Amniotic epithelial cell (primary cell): ENCODE measurements at regions not wholly inside any gene's neighbourhood (a gene's known extent, or its start where the extent isn't known, plus 50 kb on each side); places are given as distances from the start of the nearest gene placed in this dataset.

Experiments
- DNase-seq: peaks from one replicate; pipeline ENCODE4 v3.0.0-alpha.2; 2010; ENCODE audit warnings: low read depth

DNA sequence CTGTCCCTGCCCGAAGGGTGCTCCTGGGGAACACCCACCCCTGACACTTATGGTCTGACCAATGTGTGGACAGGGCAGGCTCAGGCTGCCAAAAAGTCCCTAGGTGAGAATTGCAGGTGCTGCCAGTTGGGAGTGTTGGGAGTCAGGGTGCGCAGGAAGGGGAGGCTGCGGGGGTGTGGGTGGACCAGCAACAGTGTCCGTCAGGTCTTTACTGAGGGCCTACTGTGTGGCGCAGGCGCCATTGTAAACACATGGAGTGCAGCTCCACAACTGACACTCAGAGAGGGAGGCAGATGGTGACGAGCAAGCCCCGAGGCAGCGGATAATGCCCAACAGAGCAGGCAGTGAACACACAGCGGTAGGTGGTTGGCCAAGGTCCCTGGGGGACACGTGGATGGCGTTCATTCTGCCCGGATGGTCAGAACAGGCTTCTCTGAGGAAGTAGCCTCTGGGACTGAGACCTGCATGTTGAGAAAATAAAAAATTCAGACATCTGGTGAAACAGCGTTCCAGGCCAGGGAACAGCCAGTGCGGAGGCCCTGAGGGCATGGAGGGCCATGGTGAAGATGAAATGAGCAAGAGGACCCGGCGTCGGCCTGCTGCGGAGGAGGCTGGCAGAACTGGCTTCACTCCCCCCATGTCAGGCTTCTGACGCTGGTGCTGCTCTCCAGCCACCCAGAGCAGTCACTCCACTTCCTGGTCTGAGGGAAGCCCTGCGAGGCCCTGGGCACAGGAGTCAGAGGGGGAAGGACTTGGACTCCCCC, 136.2 kb upstream of the ZBTB40 start:
- no peak for DNase-seq

DNA sequence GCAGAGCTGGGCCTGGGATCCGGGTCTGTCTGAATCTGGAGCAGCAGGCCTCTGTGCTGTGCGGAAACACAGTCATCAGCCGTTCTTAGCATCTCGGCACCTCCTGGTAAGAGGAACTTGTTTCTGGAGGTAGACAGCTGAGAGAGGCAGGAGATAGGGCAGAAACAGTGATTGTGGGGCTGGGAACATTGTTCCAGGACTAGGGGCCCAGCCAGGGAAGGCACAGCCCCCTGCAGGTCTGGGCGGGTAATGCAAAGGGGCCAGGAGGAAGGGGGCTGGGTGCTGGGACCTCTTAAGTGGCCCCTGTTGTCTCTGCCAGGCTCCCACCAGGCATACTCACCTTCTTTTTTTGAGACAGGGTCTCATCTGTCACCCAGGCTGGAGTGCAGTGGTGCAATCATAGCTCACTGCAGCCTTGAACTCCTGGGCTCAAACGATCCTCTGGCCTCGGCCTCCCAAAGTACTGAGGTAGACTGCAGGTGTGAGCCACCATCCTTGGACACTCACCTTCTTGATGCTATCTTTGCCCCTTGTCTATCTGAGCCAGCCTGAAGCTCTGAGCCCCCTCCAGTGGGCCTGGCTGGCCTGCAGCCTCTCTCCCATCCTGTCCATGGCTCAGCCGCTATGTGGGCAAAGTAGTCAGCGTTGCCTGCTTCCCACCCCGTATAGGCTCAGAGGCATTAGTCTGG, 134.3 kb upstream of the ZBTB40 start:
- DNase-seq, result no peak

DNA sequence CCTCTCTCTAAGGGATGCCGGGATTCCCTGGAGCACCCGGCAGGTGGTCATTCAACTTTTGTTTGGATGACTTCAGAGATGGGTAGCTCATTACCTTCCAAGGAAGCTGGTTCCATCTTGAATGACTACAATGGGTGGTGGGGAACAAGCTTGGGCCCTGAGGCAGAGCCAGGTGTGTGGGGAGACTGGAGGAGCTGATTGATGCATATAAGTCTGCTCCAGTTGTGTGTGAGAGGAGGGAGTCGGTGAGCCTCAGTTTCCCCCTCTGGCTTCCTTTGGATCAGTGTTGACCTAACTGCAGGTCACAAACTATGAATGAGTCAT, 133.8 kb upstream of the ZBTB40 start:
- no peak for DNase-seq

DNA sequence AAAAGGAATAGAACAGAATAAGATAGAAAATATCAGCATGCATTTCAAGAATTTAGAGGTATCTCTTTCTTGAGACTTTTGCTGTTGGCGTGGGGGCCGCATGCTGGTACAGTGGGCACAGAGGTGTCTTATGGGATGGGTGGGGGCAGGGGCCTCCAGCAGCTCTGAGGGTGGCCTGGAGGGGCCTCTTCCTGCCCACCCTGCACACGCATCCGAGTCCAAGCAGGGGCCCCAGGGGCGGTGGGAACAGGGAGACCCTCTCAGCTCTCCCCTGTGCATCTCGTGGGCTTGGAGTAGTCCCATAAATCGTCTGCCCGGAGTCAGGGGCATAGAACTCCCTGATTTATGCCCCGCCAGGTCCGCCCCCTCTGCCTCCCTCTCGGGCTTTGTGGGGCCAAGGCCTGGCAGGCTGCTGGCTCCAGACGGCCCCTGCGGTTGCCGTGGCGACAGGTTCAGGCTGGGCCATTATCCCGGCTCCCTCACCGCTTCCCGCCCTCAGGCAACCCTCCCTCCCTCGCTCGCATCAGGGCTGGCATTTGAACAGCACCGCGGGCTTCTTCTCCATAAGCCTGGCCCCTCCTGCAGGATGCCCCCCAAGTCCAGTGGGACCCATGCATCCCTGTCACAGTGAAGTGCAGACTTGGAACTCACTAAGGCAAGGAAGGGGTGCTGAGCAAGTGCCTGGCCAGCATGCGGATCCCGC, 133.2 kb upstream of the ZBTB40 start:
- DNase-seq, result no peak

DNA sequence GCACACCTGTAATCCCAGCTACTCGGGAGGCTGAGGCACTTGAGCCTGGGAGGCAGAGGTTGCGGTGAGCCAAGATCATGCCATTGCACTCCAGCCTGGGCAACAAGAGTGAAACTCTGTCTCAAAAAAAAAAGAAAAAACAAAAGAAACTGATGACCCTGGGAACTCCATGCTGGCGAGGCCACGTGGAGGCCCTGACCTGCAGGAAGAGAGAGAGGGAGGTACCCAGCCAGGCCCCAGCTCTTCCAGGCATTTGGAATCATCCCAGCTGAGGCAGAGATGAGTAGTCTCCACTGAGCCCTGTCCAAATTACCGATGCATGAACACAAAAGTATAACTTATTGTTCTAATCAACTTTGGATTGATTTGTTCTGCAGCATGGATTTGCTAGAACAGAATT, 132.0 kb upstream of the ZBTB40 start:
- DNase-seq, result no peak

DNA sequence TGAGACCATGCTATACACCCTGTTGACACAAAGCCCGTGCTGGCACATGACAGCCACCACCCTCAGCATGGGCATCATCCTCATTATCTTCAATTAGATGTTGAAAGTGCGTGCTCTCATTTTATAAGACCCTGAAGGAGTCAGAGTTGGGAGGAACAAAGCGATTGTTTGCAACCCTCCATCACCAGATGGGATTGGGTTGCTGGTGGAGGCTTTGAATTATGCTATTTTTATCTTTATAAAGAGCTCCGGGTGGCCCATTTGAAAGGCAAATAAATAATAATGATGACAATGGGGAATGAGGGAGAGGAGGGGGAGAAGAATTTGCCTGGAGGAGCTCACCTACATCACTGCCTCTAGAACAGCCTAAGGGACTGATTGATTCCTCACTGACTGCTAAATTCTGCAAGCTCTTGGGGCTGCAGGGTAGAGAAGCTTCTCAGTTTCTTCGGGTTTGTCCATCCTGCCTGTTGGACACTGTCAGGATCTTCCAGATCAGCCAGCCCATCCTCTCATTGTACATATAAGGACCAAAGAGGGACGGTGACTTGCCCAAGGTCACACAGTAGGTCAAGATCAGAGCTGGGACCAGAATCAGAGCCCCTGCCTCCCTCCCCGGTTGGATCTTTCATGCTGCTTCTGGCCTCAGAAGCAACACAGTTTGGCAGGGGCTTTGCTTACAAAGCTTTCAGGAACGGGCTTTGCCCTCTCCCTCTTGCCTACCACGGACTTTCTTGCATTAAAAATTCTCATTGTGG, 130.9 kb upstream of the ZBTB40 start:
- peak; percentile 32 for DNase-seq

DNA sequence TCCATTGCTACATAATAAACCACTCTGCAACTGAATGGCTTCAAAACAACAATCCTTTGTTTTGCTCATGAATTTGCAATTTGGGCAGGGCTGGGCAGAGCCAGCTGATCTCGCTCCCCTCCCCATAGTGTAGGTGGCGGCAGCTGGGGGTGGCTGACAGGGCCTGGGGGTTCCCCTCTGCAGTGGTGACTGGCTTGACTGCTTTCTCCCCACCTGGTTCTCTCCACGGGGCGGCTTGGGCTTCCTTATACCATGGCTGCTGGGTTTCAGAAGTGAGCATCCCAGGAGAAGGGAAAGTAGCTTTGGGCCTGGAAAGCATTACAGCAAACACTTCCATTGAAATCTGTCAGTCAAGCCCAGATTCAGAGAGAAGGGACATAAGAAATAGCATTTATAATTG, 129.7 kb upstream of the ZBTB40 start:
- no peak for DNase-seq

DNA sequence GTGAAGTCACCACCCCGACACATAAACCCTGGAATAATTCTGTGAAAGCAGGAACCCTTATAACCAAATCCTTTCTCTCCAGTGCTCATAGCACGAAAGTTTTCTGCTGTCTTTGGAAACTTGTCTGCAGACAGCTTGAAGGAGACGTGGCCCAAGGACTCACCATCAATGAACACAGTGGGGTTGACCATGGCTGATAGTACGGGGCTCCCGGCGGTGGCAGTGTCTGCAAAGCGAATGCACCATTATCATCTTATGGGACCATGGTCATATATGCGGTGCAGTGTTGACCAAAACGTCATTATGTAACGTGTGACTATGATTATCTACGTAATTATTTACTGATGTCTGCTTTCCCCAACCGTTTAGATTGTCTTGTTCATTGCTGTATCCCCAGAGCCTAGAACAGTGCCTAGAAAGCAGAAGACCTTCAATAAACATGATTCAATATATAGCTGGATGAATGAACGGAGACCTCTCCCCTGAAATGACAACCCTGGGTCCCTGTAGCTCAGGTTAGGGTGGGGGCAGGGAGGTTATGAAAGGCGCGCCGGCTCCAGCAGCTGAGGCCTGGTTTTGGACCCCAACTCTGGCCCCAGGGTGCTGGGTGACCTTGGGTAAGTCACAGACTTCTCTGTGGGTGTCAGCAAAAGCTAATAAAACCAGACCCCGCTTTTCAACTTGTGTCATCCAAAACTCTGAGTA, 128.4 kb upstream of the ZBTB40 start:
- no peak for DNase-seq

DNA sequence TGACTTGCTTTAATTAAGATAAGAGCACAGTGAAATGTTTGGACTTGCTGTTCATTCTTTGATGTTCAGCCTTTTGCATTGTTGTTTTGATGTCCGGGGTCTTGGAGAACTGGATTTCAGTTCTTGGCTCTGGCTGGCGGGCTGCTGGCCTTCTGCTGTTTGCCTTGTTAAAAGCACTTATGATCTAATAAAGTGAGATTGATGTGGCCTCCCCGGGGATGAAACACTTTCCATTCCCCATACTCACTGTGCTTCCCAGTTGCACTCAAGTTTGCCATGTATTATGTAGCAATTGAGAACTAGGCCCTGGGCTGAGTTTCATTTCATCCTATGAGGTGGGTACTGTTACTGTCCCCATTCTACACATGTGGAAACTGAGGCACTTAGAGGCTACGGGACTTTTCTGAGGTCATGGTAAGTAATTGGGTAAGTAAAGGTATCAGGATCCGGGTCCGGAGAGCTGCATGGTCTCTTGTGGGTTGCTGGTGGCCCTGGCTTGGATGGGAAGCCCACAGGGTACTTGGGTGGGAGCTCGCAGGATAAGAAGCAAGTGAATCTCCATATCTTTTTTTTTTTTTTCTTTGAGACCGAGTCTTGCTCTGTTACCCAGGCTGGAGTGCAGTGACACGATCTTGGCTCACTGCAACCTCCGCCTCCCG, 127.7 kb upstream of the ZBTB40 start:
- DNase-seq, result no peak

DNA sequence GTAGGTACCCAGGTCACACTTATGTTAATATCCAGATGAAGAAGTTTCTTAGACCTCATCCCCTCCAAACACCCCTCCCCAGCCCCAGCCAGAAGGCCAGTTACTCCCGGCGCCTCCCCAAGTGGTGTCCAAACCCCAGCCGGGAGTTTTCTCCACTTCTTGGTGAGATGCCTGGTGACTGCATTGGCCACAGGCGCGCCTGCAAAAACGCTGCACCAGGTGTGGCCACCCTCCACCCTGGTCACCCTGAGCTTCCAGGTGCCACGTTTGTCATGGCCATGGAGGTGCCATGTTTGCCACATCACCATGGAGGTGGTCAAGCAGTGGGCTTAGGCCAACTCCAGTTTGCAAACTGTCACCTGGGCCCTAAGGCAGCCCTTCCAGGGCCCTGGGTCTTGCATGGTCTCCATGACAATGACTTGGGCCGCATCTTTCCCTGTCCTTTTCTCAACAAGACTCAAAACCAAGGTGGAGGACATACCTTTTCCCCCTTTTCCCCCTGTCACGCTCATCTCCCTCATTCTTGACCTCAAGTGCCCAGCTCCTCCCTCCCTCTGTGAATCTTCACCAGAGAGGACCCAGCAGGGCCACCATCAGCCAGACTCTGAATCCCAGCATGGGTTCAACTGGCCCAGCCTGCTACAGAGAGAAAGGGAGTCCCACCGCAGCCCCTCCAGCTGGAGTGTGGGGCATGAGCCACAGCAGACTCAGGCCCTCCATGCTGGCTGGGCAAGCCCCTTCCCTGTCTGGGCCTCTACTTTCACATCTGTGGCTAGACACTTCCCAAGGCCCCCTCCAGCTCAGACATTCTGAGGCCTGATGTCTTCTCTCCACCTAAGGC, 125.9 kb upstream of the ZBTB40 start:
- DNase-seq, result no peak

DNA sequence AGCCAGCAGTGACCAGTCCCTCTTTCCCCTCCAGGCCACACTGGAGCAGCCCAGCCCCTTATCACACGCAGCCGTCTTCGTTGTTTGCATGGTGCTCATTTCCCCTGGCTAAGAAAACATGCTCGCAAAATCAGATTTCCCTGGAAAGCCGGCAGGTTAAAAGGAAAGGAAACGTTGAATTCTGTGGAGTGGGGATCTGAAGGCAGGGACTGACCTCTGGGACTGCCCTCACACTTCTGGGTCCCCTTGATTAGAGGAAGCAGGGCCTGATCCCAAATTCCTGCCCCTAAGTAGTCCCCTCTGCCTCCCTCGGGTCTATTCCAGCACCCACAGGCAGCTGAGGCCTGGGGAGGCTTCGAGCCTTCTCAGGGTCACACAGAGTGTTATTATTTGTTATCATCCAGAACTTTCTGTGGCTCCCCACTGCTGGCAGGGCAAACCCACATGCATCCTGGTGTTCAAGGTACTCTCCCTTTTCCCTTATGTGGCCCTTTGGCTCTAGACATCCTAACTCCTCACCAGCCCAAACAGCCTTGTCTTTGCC, 125.2 kb upstream of the ZBTB40 start:
- DNase-seq, result no peak

DNA sequence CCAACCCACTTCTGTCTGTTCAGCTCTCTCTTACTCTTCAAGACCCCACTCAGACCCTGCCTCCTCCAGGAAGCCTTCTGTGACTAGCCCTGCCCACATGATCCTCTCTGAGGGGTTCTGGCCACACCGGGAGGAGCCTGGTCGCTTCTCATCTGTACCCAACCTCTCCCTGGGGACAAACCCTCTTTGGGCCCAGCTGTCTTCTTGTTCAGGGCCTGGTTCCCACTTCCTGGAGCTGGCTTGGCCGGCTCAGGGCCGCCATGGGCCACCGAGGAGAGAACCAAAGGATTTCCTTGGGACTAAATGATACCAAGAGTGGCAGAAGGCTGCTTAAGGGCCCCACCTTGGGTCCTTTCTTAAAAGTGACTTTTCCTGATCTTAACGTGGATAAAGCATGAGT, 124.7 kb upstream of the ZBTB40 start:
- no peak for DNase-seq

DNA sequence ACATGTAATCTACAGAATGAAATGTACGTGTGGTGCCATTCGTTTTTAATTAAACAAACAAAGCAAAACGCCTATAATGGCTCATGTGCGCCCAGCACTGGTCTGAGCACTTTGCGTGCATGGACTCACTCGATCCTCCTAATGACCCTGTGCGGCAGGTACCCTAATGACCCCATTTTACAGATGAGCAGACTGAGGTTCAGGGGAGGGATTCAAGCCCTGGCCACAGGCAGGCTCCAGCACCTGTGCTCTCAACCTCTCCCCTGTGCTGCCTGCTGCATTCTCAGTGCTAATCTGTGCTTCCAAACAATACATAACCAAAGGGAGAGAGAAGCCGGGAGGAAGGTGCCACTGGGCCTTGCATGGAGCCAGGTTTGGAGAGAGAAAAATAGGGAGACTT, 124.2 kb upstream of the ZBTB40 start:
- DNase-seq, result no peak

DNA sequence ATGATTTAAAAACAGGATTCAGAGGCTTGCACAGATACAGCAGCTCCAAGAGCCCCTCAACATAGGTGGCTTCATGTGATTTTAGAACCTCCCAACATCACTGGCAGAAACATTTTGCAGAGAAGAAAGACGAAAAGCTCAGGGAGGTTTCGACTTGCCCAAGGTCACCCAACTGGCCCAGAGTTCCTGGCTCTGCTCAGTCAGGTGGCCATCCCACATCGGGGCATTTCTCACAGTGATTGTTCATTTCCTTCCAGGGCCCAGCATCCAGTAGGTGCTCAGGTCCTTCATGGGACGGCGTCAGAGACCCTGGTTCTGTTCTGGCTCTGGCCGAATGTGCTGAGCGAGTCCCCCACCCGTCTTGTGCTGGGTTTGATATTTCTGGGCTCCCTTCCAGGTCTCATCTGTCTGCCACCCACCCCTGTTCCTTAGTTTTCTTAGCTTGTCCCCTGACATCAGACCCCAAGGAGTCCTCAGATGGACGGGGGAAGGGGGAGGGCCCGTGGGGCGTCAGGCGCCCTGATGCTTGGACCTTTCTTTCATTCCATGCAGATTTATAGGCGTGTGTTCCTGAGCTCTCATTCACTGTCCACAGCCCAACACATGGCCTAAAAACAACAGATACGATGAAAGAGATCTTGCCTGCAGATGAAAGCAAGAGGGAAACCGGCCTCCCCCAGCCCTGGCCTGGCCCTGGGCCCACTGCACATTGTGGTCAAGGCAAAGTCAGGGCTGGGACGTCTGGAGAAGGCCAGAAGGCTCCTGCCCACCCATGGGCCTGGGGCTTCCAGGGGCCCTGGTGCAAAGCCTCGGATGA, 123.1 kb upstream of the ZBTB40 start:
- DNase-seq, result peak; percentile 28

DNA sequence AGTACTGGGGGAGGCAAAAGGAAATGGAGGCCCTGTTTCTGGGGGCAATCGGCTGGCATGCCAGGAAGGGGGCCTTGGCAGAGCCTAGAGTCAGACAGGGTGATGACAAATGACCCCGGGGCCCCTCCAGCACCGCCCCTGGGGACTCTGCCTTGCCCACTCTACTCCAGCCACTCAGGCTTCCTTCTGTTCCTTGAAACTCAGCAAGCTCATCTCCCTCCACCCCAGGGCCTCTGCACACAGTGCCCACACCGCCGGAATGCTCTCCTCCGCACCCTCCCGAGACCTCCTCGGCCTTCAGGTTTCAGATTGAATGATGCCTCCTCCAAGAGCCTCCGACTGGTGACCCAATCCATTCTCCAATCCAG, 122.5 kb upstream of the ZBTB40 start:
- DNase-seq, result peak; percentile 11

DNA sequence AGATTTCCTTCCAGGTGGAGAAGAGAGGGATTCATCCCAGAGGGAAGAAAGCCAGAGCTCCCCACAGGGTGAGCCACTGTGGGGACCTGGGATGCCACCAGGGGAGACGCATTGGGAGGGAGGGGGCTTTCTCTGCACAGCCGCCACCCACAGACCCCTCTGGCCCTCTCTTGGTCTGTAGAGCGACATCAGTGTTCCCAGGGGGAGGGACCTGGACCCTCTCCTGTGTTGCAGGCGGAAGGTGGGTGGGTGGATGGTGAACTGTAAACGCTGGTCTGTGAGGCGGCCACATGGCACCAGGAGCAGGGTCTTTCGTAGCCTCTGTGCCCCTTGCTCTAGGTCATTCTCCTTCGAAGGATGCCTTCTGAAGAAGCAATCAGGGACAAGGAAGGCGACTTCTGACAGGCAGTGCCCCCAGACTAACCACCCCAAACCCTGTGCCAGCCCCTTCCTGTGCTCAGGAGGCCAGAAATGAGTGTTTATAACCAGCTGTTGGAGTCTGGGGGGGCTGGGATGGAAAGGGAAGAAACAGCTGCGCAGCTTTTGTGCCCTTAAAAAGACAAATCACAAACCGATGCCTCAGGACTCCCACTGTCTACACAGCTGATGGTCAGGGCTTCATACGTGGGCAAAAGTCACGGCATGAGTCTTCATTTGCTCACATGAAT, 121.4 kb upstream of the ZBTB40 start:
- DNase-seq, result no peak

DNA sequence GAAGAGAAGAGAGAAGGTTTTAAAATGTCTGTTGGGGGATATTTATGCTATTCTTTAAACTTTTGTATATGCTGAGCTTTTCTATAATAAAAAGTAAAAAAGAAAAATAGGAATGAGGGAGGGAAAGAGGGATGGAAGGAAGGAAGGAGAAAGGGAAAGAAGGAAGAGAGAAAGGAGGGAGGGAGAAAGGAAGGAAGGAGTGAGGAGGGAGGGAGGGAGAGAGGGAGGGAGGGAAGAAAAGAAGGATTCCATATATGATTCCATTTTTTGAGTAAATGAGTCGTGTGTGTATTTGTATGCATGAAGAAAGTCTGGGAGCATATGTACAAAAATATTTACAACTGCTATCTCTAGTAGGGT, 120.9 kb upstream of the ZBTB40 start:
- DNase-seq, result no peak

DNA sequence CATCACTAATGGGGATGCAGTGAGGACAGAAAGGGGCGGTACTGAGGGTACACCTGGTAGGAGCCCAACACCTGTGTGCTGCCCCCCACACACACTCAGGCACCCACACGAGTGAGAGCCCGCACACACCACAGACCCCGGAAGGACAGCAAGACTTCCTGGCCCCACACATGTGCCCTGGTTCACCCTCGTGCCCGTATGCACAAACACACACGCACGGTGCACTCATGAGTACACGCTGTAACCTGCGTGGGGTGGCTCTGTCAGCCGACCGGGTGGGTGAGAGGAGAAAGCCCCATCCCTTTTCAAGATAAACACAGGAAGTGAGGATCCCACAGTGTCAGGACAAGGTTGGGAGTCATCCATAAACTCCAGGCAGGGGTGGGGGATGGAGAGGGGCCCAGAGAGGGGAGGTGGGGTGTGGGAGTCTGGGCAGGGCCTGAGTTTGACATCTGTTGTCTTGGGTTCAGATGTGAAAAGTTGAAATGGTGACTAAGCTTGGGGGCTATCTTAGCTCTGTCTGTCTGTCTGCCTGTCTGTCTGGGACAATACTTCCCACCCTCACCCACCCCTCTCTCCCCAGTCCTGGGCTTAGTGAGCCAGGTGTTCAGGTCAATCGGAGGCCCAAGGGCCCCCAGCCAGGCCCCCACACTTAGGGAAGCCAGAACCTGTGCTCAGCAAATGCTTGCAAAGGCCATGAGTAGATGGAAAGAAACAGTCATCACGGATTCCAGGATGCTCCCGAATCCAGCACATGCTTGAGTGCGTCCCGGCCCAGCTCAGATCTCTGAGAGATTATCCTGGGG, 119.8 kb upstream of the ZBTB40 start:
- DNase-seq, result peak; percentile 32
